Tibial artery (tissue), 4 donors: ENCODE measurements at regions not wholly inside any gene's neighbourhood (a gene's known extent, or its start where the extent isn't known, plus 50 kb on each side); places are given as distances from the start of the nearest gene placed in this dataset.

Source experiments
- DNase-seq, 2 donors: peaks; one replicate each; pipeline ENCODE4 v3.0.0-alpha.2; 2019
- H3K27ac ChIP-seq, 2 donors: fragments of 200-600 bp; sonication (generic) in 1 of 2; 1 replicate in 1 of 2; 2 replicates in 1 of 2; pipeline ENCODE4 v1.5.1; 2018 to 2019; ENCODE audit warnings: mild to moderate bottlenecking in 1 of 2
- H3K27me3 ChIP-seq, 2 donors: fragments of 200-600 bp; sonication (generic) in 1 of 2; one replicate each; pipeline versions ENCODE4 v1.5.1 to v1.6.0; 2016 to 2019
- H3K36me3 ChIP-seq, 3 donors: fragments of 200-600 bp; sonication (generic) in 2 of 3; one replicate each; pipeline ENCODE4 v1.5.1; 2016 to 2019; ENCODE audit warnings: mild to moderate bottlenecking in 2 of 3
- H3K4me1 ChIP-seq, 4 donors: fragments of 200-600 bp; sonication (generic) in 2 of 4; 1 replicate in 3 of 4; 2 replicates in 1 of 4; pipeline ENCODE4 v1.5.1; 2016 to 2019
- H3K4me3 ChIP-seq, 2 donors: fragments of 200-600 bp; sonication (generic) in 1 of 2; 1 replicate in 1 of 2; 2 replicates in 1 of 2; pipeline ENCODE4 v1.5.1; 2018 to 2019; ENCODE audit warnings: mild to moderate bottlenecking in 2 of 2
- H3K9me3 ChIP-seq, 3 donors: fragments of 200-600 bp; sonication (generic) in 1 of 3; one replicate each; pipeline ENCODE4 v1.5.1; 2016 to 2019
- CTCF ChIP-seq, 2 experiments: fragments of 200-600 bp in 1 of 2; fragments of 450-650 bp in 1 of 2; IDR thresholded peaks; one replicate each; pipeline ENCODE4 v1.5.1; 2017 to 2019; ENCODE audit warnings: antibody characterized with exemption in 2 of 2, mild to moderate bottlenecking in 1 of 2, moderate library complexity in 1 of 2
- intact Hi-C: fragments of 100-400 bp; cut with DNase I; formaldehyde crosslinking; loops from one replicate; pipeline ENCODE4 v1.15.0; 2023; ENCODE audit warnings: low total_unique reads

GRCh38 chr12:126076515-126076914 lies 1011.3 kb downstream of the AACS start:
- Histone ChIP-seq H3K27me3 (no peaks in the 10 kb centered on the region), H3K4me3 (no peak overlapping the region), H3K27ac (no peak overlapping the region), H3K36me3 (no peaks in the 10 kb centered on the region), H3K4me1 (no peaks in the 10 kb centered on the region), H3K9me3 (peaks cover 0 to under 1% (median 0%) of the 10 kb centered on the region in 3 donors)
- intact Hi-C loops = no loop called here
- no peak for TF ChIP-seq CTCF (IDR thresholded peaks at IDR 0.05)
- no peak for DNase-seq

- Histone ChIP-seq H3K27me3 (no peaks in the 10 kb centered on the region), H3K27ac (no peak overlapping the region), H3K4me3 (no peak overlapping the region), H3K4me1 (no peaks in the 10 kb centered on the region), H3K36me3 (no peaks in the 10 kb centered on the region), H3K9me3 (no peaks in the 10 kb centered on the region)
- intact Hi-C loops = no loop called here
- TF ChIP-seq CTCF (IDR thresholded peaks at IDR 0.05) = no peak
- no peak for DNase-seq
Observed at GRCh38 chr12:126083926-126084325, 1018.7 kb downstream of the AACS start.

GRCh38 chr12:126084480-126084879 lies 1019.2 kb downstream of the AACS start:
- no peak for TF ChIP-seq CTCF (IDR thresholded peaks at IDR 0.05)
- no peaks in the 10 kb centered on the region for H3K4me1 ChIP-seq
- no peak for DNase-seq
- H3K9me3 ChIP-seq = no peaks in the 10 kb centered on the region
- intact Hi-C loops = no loop called here
- H3K27ac ChIP-seq = no peak overlapping the region
- no peak overlapping the region for H3K4me3 ChIP-seq
- H3K36me3 ChIP-seq = no peaks in the 10 kb centered on the region
- H3K27me3 ChIP-seq = no peaks in the 10 kb centered on the region

GRCh38 chr12:126086242-126086641 lies 1021.0 kb downstream of the AACS start:
- Histone ChIP-seq H3K27me3 (no peaks in the 10 kb centered on the region), H3K4me1 (no peaks in the 10 kb centered on the region), H3K9me3 (no peaks in the 10 kb centered on the region), H3K36me3 (no peaks in the 10 kb centered on the region), H3K27ac (no peak overlapping the region), H3K4me3 (no peak overlapping the region)
- no peak for TF ChIP-seq CTCF (IDR thresholded peaks at IDR 0.05)
- DNase-seq = no peak
- intact Hi-C loops = no loop called here

GRCh38 chr12:126087692-126088091 lies 1022.5 kb downstream of the AACS start:
- H3K9me3 ChIP-seq = no peaks in the 10 kb centered on the region
- intact Hi-C loops = no loop called here
- H3K27ac ChIP-seq = no peak overlapping the region
- no peaks in the 10 kb centered on the region for H3K36me3 ChIP-seq
- no peak for DNase-seq
- no peaks in the 10 kb centered on the region for H3K27me3 ChIP-seq
- H3K4me1 ChIP-seq = no peaks in the 10 kb centered on the region
- no peak for TF ChIP-seq CTCF (IDR thresholded peaks at IDR 0.05)
- no peak overlapping the region for H3K4me3 ChIP-seq

- Histone ChIP-seq H3K27ac (no peak overlapping the region), H3K4me1 (no peaks in the 10 kb centered on the region), H3K9me3 (no peaks in the 10 kb centered on the region), H3K4me3 (no peak overlapping the region), H3K27me3 (no peaks in the 10 kb centered on the region), H3K36me3 (no peaks in the 10 kb centered on the region)
- TF ChIP-seq CTCF (IDR thresholded peaks at IDR 0.05) = no peak
- no peak for DNase-seq
- intact Hi-C loops = no loop called here
Observed at GRCh38 chr12:126093908-126094307, 1028.7 kb downstream of the AACS start.
